ENCODE measurements at regions not wholly inside any gene's neighbourhood (a gene's known extent, or its start where the extent isn't known, plus 50 kb on each side); places are given as distances from the start of the nearest gene placed in this dataset.
"Not testable (repeated sequence)": the region's sequence is repeated elsewhere in the genome, so short reads cannot be mapped to it uniquely, and the experiment has no call there.

DNA sequence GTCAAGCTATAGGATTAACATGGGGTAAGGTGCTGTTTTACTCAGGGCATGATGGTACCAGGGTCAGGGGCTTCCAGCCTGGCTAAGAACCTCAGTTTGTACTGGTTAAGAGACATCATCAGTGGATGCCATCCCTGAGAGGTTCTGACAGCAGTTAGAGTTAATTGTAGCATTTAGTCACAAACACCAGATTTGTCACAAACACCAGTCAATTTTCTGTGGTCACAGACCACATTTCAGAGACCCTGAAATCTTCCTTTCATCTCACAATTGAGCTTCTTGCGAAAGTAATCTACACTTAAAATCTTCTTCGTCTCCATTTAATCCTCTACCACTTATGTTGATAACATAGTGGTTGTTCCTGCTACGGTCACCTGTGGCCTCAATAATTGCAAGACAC is 143.0 kb upstream of the EGLN3 start:
- DNase-seq (ENCODE audit: low read depth): no peak

DNA sequence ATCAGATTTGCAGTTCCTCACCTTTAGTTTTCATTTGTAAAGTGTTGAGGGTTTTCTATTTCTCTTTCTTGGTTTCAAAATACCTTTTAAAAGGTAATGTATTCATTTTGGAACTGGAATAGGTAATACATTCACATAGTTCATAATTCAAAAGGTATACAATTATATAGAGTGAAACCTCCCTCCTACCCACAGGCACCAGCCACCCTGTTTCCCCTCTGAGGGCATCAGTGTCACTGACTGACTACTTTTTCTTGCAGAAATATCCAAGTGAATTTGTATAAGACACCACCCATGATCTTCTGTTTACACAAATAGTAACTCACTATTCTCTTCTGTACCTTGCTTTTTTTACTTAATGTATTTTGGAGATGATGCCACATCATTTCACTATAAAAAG is 139.6 kb upstream of the EGLN3 start:
- DNase-seq (ENCODE audit: low read depth): no peak

DNA sequence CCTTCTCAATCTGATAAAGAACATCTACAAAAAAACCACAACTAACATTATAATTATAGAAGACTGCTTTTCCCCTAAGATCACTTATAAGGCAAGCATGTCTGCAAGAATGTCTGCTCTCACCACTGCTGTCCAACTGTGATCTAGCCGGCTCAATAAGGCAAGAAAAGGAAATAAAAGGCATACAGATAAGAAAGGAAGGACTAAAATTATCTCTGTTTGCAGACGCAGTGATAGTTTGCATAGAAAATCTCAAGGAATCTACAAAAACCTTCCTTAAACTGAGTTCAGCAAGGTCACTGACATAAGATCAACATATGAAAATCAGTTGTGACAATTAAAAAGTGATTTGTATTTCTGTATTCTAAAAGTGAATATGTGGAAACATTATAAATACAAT is 138.0 kb upstream of the EGLN3 start:
- no peak for DNase-seq (ENCODE audit: low read depth)

DNA sequence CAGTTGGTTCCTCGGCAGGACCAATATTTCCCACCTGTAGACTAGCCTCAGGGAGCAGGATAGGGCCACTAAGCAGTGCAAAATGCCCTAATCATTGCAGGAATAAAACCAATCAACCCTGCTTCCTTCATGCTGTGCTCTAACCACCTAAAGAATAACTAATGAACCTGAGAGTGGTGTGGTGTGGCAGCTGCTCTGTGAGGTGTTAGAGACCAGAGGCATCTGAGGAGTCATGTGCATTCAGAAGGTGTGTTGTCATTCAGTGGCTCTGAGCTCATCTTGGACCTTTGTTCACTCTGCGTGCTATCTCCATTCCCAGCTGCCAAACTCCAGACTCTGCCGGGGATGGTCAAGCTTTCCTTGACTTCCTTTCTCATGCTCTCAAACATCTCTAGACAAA is 136.7 kb upstream of the EGLN3 start:
- DNase-seq (ENCODE audit: low read depth): no peak

DNA sequence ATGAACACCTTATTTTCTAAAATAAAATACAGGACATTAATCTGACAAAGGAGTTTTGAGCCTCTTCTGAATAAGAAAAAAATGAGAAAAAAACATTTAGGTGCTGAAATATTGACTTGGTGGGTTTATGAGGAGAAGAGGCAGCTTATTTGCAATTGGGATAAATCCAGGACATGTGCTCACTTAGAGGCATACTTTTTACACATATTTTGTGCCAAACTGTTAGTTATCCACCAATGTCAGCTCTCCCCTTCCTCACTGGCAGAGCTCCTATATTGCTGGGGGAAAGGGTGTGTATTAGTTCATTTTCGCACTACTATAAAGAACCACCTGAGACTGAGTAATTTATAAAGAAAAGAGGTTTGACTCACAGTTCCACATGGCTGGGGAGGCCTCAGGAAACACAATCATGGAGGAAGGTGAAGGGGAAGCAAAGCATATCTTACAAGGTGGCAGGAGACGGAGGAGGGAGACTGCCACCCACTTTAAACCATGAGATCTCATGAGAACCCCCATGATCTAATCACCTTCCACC is 135.4 kb upstream of the EGLN3 start:
- DNase-seq (ENCODE audit: low read depth): no peak

DNA sequence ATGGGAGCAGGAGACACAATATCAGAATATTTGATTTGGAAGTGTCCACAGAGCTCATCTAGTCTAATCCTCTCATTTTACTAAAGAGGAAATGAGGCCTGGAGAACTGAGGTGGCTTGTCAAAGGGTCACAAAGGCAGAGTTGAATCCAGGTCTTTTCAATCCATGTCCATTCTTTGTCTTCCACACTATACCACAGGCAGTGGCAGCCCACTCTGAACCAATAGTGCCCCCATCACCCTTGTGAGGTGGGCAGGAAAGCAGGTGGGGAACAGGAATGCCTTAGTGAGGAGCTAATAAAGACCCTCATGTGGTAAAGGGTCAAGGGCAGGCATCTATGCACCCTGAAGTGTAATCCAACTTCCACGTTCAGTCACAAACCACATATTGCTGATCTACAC is 134.8 kb upstream of the EGLN3 start:
- DNase-seq (ENCODE audit: low read depth): no peak

DNA sequence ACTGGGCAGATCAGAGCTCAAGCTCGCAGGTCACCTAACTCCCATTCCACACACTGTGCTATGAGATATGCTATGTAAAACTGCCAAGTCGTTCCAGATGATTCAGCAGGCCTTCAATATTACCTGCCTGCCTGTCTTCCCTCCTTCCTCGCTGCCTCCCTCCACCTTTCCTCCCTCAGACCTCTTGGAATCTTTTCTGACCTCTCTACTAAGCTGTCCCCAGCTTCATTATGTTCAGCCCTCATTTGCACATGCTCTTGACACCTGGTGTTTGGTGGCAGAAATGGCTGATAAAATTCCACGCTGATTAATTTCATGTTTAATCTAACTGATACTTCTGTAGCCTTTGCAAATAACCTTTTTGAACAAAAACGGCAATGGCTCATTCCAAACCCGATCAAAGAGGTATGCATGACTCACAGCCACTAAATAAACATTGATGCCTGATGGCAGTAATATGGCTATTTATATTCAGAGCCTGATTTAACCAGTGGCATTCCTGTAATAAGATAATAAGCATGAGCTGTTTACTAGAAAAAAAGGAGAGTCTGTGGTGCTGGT is 130.8 kb upstream of the EGLN3 start:
- DNase-seq (ENCODE audit: low read depth): peak; percentile 65

DNA sequence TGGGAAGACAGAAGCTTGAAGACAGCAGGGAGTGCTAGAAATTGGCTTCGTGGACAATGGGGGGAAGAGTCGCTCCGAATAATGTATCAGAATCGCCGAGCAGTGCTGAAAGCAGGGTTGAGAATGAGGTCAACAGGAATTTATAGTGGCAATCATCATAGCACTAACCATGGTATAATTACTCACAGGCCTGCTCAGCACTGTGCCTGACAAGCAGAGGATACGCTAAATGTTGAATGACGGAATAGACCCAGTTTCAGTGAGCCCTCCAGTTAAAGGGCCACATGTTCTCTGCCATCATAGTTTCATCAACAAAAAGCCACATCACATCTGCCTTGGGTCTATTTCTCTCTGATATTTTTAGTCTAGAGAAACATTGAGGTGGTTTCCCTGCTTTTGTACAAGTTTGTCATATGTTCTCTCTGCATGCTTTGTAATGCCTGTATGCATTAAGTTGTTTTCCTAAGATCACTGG is 130.3 kb upstream of the EGLN3 start:
- peak; percentile 67 for DNase-seq (ENCODE audit: low read depth)

DNA sequence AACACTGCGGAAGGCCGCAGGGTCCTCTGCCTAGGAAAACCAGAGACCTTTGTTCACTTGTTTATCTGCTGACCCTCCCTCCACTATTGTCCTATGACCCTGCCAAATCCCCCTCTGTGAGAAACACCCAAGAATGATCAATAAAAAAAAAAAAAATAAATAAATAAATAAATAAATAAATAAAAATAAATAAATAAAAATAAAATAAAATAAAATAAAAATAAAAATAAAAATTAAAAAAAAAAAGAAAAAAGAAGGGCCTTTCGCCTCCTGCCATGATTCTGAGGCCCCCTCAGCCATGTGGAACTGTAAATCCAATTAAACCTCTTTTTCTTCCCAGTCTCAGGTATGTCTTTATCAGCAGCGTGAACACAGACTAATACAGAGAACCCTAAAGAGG is 128.8 kb upstream of the EGLN3 start:
- not testable (repeated sequence) for DNase-seq (ENCODE audit: low read depth)

DNA sequence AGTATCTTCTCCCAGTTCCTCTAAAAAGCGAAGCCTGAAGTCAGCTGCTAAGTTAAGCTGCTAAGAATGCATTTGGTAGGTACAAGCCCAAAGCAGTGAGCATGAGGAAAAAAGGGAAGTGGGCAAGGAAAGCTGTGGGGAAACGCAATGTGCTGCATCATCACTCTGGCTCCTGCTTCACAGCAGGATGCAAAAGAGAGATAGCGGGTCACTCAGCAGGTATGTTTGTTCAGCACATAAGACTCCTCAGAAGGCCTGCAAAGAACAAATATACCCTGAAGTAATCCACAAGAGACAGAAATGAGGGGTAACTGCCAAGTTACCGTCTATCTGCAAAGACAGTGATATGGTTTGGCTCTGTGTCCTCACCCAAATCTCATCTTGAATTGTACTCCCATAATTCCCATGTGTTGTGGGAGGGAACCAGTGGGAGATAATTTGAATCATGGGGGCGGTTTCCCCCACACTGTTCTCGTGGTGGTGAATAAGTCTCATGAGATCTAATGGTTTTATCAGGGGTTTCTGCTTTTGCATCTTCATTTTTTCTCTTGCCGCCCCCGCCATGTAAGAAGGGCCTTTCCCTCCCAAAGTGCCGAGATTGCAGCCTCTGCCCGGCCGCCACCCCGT is 127.4 kb upstream of the EGLN3 start:
- DNase-seq (ENCODE audit: low read depth): no peak

DNA sequence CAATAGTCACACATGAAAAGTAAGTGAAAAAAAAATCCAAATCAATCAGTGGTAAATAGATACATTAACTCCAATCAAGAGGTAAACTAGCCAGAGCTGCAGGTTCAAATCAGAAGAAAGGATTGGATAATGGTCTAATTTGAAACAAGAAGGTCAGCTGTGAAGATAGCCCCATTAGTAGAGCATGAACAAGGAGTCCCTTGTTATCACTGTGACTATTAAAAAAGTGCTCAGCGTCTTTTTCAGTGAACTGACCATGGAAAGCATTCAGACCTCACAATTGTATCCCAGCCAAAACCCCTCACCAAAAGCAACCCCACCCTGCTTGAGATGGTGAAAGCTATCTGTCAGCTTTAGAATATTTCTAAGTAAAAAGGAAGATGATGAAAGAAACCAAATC is 125.0 kb upstream of the EGLN3 start:
- no peak for DNase-seq (ENCODE audit: low read depth)

DNA sequence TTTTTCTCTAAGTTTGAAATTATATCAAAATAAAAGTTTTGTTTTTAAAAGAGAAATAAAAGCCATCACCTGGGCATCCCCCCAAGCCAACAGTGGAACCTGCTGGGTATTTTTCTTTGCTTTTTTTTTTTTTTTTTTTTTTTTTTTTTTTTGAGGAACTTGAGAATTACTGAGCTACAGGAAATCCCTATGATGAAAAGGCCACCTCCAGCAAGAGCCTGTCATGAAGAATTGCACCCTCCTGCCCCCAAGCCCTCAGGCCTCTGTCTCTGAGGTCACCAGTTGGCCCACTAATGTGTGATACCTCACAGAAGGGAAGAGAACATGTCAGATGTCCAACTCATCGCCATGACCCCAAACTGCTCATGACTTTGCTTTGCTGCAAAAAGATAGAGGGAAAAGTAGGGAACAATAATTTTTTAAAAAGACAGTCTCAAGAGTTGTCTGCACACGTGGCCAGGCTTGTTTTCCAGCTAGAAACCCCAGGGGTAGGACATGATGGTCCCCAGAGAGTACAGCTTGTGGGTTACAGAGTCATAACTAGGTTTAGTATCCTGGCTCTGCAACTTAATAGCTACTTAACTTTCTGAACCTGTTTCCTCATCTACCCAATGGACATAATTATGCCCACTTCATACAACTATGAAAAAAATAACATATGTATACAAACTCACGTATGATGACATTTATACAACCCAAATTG is 124.3 kb upstream of the EGLN3 start:
- DNase-seq (ENCODE audit: low read depth): no peak

DNA sequence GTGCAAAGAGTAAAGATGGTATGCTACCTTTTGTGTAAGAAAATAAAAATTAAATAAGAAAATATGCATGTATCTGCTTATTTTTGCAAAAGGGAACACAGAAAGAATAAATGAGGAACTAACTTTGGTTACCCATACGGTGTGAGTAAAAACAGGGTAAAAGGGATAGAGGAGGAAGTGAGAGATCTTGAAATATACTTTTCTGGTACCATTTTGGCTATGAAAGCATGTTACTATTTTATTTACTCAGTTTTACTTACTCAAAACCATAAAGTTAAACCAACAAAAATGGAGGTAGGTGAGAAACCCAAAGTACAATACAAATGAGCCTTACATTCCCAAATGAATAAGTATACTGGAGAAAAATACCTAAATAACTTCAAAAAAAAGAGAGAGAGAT is 122.0 kb upstream of the EGLN3 start:
- no peak for DNase-seq (ENCODE audit: low read depth)

DNA sequence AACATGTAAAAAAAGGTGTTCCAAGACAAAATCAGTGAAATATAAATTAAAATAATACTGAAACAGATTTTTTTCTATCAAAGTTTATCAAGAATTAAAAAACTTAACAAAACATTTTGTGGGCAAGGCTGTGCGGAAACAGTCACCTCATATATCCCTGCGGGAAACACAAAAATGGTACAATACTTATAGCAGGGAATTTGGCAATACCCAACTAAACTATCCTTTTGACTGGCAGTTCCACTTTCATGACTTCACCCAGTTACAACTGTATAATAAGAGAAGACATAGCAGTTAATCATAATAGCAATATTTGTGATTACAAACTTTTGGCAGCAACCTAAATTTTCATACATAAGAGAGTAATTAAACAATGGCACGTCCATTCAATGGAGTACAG is 121.5 kb upstream of the EGLN3 start:
- no peak for DNase-seq (ENCODE audit: low read depth)

DNA sequence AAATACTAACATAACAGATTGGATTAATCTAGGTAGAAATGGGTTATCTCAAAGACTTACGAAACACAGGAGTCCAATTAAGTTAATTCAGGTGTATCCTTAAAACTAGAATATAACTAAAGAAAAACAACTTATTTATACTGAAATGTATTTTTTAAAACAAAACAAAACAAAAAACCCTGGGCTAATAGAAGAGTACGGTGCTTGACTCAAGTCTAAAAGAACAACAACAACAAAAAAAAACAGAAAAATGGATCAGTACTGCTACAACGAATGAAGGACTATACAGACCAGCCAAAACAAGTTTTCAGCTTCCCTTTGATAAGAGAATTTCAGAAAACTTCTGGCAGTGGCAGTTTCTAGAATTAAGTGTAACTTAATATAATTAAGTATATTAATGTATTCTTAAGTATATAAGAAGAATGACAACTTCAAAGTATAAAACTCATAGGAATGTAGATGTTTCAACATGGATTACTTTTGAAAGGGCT is 120.1 kb upstream of the EGLN3 start:
- DNase-seq (ENCODE audit: low read depth): no peak

DNA sequence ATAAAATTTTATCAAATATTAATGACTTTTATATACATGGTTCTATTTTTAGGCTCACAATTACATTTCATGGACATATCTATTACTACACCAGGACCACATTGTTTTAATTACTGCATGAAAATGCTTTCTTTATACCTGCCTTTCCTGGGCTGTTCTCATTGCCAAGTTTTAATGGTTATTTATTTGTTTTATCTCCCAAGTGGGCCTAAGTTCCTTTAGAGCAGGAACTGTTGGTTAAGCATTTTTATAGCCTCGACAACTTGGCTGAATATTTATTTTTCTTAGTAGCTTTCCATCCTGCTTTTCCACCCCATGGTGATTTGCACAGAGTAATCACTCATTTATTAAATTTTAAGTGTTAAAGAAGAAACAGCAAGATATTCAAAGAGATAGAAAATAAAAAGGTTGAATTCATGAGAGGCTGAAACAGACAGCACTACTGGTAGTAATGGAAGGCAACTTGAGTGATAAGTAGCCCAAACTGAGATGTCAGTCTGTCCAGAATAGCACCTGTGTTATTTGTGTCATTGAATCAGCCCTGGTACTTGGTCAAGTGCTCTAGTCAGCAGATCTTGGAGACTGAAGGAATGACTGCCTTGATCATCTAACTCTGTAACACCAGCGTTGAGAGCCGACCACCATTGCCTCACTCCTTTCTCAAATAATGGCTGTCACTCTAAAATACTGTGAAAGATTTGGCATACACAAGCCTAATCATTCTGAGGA is 119.1 kb upstream of the EGLN3 start:
- no peak for DNase-seq (ENCODE audit: low read depth)

DNA sequence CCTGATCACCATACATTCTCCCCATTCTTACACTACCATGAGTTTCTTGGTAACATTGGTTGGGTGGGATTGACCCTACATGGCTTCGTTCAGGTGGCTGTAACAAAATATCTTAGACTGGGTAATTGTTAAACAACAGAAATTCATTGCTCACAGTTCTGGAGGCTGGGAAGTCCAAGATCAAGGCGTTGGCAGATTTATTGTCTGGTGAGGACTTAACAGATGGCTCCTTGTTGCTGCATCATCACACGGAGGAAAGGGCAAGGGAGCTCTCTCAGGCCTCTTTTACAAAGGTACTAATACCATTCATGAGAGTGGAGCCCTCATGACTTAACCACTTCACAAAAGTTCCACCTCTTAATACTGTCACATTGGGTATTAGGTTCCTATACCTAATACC is 116.7 kb upstream of the EGLN3 start:
- DNase-seq (ENCODE audit: low read depth): no peak

DNA sequence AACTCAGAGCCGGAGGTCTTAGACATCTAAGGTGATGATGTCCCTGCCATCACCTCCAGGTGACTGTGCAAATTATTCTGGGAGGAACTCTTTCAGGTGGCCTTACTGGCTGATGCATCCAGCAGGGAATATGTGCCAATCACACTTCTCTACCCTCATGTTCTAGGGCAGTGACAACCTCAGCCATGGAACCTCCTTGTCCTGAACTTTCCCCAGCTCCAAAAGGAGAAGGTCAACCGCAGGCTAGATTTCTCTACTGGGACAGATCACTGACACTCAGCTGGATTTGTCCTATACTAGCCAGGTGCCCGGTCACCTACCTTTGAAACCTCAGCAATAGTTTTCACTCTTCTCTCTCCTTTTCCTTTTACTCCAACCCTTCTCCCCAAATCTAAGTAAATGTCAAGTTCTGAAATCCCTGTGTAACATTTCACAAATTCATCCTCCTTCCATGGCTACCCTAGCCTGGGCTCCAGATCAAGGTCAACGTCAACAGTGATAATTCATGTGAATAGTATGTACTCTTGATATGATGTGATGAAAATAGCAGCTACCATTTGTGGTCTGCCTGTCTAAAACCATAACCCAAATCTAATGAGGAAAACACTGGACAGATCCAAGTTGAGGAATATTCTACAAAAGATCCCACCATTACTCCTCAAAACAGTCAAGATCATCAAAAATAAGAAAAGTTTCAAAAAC is 115.0 kb upstream of the EGLN3 start:
- no peak for DNase-seq (ENCODE audit: low read depth)

DNA sequence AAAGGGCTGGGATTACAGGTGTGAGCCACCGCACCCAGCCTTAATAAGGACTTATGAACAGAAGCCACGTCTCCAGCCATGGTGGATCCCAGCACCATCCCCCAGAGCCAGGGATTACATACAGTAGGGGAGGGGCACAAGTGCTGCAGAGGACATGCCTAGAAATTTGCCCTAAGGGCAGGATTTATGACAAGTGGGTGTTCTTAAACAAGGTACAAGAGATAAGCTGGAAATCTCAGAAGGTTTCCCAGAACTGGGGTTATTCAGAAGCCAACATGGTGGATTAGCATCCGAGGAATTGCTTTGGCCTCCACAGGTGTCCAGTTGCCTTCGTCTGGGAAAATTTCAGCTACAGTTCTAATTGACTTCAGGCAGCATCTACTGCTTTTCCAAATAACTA is 114.4 kb upstream of the EGLN3 start:
- DNase-seq (ENCODE audit: low read depth): no peak

DNA sequence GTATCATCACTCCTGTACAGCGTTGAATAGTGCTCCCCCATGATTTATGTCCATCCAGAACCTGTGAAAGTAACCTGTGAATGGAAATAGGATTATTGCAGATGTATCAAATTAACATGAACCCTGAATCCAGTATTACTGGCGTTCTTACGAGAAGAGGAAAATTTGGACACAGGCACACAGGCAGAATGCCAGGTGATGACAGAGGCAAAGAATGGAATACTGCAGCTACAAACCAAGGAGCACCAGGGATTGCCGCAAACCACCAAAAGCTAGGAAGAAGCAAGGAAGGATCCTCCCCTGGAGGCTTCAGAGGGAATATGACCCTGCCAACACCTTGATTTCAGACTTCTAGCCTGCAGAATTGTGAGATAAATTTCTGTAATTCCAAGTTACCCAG is 113.5 kb upstream of the EGLN3 start:
- DNase-seq (ENCODE audit: low read depth): peak; percentile 45

DNA sequence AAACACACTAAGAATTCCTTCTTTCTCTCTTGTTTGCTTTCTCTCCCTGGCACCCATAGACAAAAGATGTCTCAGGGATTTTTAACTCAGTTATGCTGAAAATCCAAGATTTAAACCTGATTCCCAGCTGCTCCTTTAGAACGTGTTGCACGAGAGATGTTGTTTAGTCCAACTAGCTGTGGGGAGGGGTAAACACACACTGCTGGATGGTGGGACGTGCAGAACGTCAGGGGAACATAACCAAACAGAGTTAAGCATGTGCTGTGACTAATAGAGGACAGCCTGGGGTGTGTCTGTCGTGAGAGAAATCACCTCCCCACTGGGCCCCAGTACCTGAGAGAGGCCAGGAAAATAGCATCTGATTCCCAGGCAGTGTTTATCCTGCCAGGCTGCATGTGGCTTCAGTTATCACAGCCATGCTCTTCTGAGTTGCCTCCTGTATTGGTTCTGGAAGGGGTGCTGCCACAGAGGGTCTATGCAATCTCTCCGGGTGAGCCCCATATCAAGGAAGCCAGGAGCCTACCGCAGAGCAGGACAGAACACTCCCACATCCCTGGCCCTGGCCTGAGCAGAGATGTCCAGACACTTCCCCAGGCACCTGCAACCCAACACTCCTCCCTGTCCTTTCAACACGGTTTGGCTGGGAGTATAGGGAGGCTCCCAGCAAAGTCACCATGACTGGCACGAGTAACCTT is 112.7 kb upstream of the EGLN3 start:
- DNase-seq (ENCODE audit: low read depth): no peak

Measured in EH (cell line).